HG03064 (cell line): ENCODE measurements at regions not wholly inside any gene's neighbourhood (a gene's known extent, or its start where the extent isn't known, plus 50 kb on each side); places are given as distances from the start of the nearest gene placed in this dataset.

ENCODE experiments used
- ATAC-seq: cut with Tn5 transposase; IDR thresholded peaks from one replicate; pipeline ENCODE4 v1.9.1; 2021; ENCODE audit warnings: low read depth; ENCODE audit not compliant: unreplicated experiment

GRCh38 chr9:16025627-16026026 lies 472.8 kb downstream of the CCDC171 start:
- ATAC-seq, result no peak

DNA sequence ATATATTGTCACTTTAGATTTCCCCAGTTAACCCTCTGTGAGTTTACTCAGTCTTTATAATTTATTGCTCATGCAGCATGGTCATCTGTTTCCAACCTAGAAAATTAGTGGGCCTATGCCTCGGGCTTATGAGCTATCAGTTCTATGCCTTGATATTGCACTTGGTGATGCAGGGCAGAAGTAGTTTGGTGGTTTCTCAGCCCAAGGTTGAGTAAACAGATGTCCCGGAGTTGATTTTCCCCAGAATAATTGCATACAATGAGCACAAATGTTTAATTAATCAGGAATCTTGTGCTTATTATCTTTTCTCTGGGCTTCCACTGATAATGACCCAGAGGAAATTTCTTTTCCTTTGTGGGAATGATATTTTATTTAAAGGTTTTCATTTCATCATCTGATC lies 474.0 kb downstream of the CCDC171 start:
- ATAC-seq, result no peak

DNA sequence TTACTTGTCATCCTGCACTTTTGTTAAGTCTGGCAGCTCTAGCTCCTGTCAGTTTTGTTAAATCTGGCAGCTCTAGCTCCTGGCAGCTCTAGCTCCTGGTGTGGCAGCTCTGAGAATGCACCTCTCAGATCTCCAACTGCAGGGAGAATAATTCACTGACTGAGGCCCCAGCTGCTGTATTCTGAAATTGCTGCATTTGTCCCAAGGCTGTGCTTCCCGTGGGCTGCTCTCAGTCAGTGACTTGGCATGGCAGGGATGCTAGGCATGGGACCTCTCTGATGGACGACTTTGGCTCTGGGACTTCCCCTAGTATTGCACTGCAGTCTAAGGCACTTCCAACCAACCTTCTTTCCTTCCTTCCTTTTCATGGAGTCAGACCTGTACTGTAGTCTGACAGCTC lies 475.7 kb downstream of the CCDC171 start:
- ATAC-seq, result no peak

DNA sequence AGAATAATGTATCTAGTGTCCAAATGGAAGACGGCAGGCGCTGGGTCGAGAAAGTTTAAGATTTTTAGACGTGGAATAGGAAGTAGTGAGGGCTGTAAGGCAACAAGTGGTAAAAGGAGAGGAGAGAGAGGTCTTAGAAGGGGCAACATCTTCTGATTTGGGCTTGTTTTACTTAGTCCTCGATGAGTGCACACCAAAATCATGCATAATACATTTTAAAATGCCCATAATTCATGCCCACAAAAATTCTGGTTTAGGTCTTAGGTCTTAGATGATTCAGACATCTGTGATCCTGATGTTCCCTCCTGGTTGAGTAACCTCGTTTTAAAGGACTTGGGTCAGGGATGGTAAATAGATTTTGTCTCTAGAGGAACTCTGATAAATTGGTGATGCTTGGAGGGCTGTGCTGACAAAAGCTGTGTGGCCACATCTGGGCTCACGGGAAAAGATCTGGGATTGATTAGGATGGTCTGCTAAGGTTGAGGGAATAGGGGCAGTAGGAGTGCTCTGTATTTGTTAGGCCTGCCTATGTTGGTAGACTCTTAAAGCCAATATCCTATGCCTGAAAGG lies 476.3 kb downstream of the CCDC171 start:
- ATAC-seq, result no peak

GRCh38 chr9:16029796-16030363 lies 477.0 kb downstream of the CCDC171 start:
- no peak for ATAC-seq

- ATAC-seq, result peak; percentile 98
These were observed 477.8 kb downstream of the CCDC171 start for GRCh38 chr9:16030528-16031185.

GRCh38 chr9:16031486-16031885 lies 478.6 kb downstream of the CCDC171 start:
- ATAC-seq, result no peak

DNA sequence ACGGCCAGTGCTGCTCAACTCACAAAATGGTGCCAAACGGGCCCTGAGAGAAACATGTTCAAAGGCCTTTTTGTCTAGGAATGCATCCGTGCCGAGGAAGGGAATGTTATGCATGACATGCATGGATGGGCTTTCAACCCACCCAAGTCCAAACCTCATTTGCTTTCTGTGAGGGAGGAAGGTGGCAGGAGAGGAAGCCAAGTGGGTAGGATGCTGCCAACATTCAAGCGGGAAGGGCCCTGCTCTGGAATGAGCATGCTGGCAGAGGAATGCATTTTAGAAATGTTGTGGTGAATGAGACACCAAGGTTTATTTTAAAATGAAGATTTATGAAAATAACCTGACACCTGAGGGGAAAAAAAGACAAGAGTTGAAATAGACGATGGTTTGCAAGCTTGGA lies 479.1 kb downstream of the CCDC171 start:
- ATAC-seq, result no peak

DNA sequence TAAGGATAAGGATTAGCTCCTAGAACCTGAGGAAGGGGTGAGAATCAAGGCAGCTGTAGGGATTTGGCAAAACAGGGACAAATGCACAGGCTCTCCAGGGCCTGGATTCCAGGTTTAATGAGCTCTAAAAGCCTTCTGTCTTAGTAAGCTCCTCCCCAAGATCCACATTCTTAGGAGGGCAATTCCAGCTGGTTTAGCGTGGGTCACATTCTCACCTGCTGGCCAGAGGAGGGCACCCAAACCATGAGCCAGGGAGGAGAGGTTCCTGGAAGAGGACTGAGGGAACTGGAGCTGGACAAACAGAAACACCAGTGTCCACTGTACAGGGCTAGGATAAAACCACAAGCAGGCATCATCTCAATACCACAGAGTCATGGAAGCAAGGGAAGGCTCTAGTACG lies 480.0 kb downstream of the CCDC171 start:
- no peak for ATAC-seq

GRCh38 chr9:16033253-16033652 lies 480.4 kb downstream of the CCDC171 start:
- no peak for ATAC-seq

- ATAC-seq, result no peak
These were observed 481.3 kb downstream of the CCDC171 start for GRCh38 chr9:16033921-16034691.

DNA sequence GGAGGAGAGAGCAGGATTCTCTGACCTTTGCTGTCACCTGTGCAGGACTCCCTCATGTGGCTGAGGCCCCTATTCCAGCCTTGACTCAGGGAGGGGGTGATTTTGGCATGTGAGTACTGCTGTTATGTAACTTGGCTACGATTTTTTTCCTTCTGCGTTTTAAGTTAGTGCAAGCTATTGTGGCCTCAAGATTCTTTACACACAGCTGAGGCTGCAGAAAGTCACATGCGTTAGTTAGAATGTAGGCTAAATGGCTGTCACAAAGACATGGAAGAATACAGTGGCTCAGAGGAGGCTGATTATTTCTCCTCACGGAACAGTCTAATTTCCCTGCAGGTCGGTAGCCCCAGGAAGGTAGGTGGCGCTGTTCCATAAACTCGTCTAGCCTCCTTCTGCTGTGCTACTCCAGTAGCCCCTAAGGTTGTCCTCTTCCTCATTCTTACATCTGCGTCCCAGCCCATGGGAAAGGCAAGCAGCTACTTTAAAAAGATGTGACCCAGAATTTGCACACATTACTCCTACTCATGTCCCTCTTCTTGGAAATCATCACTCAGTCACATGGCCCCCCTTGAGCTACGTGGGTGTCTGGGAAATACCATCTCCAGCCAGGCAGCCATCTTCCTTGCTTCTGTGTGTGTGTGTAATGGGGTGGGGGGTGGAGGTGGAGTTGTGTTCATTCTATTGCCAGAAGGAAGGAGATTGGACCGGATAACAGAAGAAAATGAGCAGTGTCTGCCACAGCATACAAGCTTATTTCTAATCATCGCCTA lies 486.6 kb downstream of the CCDC171 start:
- ATAC-seq, result no peak

GRCh38 chr9:16039988-16040761 lies 487.3 kb downstream of the CCDC171 start:
- ATAC-seq, result no peak

- ATAC-seq, result no peak
These were observed 491.1 kb downstream of the CCDC171 start for GRCh38 chr9:16043756-16044578.

- no peak for ATAC-seq
These were observed 491.7 kb downstream of the CCDC171 start for GRCh38 chr9:16044579-16044881.

- ATAC-seq, result no peak
These were observed 492.9 kb downstream of the CCDC171 start for GRCh38 chr9:16045651-16046280.

DNA sequence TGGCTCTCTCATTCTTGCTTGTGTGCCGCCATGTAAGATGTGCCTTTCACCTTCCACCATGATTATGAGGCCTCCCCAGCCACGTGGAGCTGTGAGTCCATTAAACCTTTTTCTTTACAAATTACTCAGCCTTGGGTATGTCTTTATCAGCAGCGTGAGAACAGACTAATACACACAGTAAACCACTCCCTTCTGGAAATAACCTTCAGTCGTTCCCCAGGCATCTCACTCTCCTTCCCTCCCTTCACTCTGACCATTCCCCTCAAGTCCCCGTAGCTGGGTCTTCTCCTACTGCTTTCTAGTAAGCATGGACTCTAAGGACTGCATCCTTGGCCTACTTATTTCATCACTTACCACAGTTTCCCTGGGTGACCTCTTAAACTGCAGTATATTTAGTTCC lies 493.9 kb downstream of the CCDC171 start:
- no peak for ATAC-seq

- no peak for ATAC-seq
These were observed 495.3 kb downstream of the CCDC171 start for GRCh38 chr9:16048129-16048528.

DNA sequence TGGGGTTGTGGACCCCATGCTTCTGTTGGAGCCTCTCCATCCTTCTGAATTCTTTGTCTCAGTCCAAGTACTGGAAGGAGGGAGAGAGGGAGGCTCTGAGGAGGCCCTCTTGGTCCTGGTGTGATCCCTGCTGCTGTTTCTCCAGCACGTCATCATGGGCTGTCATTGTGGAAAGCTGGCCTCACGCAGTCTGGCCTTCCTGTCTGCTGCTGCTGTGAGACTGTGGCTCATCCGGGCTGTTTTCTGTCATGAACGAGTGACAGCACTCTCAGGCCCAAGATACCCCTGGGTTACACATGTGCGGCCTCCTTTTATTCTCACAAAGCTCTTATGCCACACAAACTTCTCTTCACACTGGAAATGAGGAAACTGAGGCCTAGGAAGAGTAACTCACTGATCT lies 499.3 kb downstream of the CCDC171 start:
- no peak for ATAC-seq
